ENCODE measurements at regions not wholly inside any gene's neighbourhood (a gene's known extent, or its start where the extent isn't known, plus 50 kb on each side); places are given as distances from the start of the nearest gene placed in this dataset.

DNA sequence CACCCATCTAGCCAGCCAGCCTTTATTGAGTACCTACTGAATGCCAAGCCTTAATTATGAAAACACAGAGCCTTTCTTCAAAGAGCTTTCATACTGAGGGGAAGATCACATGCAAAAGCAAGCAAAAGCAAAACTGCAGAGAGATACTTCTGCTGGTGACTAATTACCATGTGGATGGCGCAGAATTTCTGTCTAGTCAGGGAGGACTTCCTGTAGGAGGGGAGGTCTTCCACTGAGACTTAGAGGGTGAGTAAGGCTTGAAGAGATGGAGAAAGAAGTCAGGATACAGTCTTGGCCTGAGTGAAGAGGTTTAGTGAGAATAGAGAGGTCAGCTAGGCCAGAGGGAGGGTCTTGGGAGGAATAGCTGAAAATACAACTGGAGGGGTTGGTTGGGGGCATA lies 53.9 kb upstream of the CCL2 start:
- TF ChIP-seq, protein P1, sequence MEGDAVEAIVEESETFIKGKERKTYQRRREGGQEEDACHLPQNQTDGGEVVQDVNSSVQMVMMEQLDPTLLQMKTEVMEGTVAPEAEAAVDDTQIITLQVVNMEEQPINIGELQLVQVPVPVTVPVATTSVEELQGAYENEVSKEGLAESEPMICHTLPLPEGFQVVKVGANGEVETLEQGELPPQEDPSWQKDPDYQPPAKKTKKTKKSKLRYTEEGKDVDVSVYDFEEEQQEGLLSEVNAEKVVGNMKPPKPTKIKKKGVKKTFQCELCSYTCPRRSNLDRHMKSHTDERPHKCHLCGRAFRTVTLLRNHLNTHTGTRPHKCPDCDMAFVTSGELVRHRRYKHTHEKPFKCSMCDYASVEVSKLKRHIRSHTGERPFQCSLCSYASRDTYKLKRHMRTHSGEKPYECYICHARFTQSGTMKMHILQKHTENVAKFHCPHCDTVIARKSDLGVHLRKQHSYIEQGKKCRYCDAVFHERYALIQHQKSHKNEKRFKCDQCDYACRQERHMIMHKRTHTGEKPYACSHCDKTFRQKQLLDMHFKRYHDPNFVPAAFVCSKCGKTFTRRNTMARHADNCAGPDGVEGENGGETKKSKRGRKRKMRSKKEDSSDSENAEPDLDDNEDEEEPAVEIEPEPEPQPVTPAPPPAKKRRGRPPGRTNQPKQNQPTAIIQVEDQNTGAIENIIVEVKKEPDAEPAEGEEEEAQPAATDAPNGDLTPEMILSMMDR (IDR thresholded peaks at IDR 0.05) = no peak
- TF ChIP-seq POLR2A (IDR thresholded peaks at IDR 0.05) = no peak

All from esophagus squamous epithelium (tissue), 4 donors.